GM12872 (cell line): ENCODE measurements at regions not wholly inside any gene's neighbourhood (a gene's known extent, or its start where the extent isn't known, plus 50 kb on each side); places are given as distances from the start of the nearest gene placed in this dataset.

ENCODE experiments used
- TF ChIP-seq, protein P1 (sequence below): IDR thresholded peaks from 3 replicates; pipeline ENCODE4 v1.5.1; 2011; ENCODE audit warnings: low read depth, mild to moderate bottlenecking, low read length, moderate library complexity; ENCODE audit not compliant: insufficient read depth

DNA sequence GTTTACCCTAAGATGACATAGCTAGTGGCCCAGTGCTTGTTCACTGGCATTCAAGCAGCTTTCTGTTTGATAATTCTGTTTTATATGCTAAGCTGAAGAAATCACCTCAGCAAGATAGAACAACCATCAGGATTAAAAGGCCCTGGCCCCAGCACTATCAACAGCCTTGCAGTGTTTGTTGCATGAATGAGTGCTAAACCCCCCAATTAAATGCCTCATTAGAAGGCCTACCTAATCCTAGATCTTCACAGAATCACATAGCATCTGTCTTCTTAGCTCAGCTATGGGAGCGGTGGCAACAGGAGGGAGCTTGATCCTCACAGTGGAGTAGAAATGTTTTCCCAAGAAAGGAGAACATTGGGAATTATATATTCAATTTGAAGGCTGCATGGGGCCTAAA, 194.1 kb upstream of the HNMT start:
- TF ChIP-seq, protein P1, sequence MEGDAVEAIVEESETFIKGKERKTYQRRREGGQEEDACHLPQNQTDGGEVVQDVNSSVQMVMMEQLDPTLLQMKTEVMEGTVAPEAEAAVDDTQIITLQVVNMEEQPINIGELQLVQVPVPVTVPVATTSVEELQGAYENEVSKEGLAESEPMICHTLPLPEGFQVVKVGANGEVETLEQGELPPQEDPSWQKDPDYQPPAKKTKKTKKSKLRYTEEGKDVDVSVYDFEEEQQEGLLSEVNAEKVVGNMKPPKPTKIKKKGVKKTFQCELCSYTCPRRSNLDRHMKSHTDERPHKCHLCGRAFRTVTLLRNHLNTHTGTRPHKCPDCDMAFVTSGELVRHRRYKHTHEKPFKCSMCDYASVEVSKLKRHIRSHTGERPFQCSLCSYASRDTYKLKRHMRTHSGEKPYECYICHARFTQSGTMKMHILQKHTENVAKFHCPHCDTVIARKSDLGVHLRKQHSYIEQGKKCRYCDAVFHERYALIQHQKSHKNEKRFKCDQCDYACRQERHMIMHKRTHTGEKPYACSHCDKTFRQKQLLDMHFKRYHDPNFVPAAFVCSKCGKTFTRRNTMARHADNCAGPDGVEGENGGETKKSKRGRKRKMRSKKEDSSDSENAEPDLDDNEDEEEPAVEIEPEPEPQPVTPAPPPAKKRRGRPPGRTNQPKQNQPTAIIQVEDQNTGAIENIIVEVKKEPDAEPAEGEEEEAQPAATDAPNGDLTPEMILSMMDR: no peak

DNA sequence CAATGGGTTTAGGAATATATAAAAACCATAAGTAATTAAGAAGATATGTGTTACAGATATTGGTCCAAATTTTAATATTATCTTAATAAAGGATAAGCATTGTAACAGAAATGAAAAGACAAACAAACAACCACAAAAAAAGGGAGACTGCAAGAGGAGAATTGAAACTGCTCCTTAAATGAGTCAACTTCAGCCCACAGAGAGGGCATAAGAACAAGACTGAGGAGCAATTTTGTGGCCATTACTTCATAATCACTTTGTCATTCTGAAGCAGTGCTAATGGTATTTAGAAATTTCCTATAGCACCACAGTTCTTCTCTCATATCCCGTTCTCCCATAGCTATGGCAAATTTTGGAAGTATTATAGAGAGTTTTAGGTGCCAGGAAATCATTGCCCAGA, 193.2 kb upstream of the HNMT start:
- TF ChIP-seq, protein P1: no peak

- TF ChIP-seq, protein P1: no peak
These were observed 191.8 kb upstream of the HNMT start for GRCh38 chr2:137772451-137772850.

DNA sequence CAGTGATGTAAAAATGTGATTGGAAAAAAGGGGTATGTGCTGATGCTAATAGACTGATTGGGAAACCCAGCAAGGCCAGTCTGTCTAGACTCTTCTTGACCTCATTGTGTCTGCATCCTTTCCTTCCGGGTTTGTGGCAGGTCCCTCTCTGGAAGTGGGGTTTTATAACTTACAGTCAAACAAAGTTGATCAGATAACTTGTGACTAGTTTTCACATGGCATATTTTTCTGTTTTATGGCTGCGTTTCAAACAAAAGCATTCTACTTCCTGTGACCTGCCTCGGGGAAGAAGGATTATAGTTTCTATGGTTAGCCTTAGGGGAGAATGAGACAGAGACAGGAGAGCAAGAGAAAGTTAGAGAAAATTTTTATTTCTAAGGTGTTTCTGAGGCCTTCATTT, 188.7 kb upstream of the HNMT start:
- TF ChIP-seq, protein P1: no peak

GRCh38 chr2:137776697-137777096, 187.6 kb upstream of the HNMT start:
- TF ChIP-seq, protein P1: no peak

DNA sequence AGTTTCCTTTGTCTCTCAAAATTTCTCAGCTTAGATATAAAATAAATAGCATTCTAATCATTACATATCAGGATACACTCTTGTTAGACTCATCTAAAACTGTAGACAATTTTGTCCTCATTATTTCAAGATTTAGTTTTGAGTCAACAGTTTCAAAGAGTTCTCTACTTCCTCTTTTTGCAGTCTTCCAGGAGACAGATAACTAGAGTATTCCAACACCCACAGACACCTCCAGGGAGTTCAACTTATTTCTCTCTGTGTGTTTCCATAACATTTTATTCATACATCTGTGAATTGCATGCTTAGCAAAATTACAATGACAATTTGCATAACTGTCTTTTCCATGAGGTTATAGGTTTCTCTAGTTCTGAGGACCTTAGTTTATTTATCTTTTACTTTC, 166.6 kb upstream of the HNMT start:
- TF ChIP-seq, protein P1: no peak

GRCh38 chr2:137799600-137799999, 164.7 kb upstream of the HNMT start:
- TF ChIP-seq, protein P1: no peak

DNA sequence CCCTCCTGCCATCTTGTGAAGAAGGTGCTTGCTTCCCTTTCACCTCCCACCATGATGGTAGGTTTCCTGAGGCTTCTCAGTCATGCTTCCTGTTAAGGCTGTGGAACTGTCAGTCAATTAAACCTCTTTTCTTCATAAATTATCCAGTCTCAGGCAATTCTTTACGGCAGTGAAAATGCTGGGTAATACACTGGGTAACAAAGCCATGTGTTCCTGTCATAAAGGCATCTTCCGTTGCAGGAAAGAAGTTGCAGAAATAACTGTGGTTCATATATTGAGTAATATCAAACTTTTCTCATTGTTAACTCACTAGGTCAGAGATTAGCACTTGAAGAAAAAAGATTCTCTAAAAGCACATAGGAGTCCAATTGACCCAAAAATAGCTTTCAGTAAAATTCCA, 163.9 kb upstream of the HNMT start:
- TF ChIP-seq, protein P1: no peak
